HG02870 (cell line): ENCODE measurements at regions not wholly inside any gene's neighbourhood (a gene's known extent, or its start where the extent isn't known, plus 50 kb on each side); places are given as distances from the start of the nearest gene placed in this dataset.

ENCODE experiments used
- ATAC-seq: cut with Tn5 transposase; IDR thresholded peaks from one replicate; pipeline ENCODE4 v1.9.1; 2021; ENCODE audit warnings: mild to moderate bottlenecking, moderate library complexity; ENCODE audit not compliant: unreplicated experiment

DNA sequence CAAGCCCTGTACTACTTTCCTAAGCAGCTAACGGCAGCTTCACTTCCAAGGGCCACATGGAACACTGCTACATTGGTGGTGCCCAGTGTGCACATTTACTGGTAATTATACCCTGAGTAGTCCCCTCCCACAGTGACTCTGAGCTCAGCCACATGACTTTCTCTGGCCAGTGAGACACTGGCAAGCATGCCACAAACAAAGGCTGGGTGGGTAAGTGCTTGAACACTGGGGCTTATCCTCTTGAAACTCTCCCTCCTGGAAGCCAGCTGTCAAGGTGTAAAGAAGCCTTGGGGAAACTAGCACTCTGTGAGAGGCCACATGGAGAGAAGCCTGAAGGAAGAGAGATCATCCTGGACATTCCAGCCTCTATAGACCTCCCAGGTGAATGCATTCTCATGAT is 54.4 kb upstream of the DRD2 start:
- no peak for ATAC-seq

DNA sequence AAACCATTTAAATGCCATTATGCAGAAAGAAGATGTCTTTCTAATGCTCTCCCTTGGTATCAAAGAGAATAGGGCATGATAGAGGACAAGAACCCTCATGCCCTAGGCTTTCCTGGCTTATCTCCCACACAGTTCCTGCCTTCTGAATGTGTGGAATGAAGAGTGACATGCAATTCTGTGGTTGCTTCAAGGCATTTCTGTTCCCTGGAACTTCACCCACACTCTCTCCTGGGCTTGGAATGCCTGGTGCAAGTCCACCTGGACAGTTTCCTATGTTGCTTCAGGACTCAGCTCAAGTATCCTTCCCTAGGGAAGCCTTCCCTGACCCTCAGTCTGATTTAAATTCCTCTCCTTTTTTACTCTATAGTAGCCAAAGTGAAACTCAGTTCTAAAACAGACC is 53.8 kb upstream of the DRD2 start:
- ATAC-seq = no peak

DNA sequence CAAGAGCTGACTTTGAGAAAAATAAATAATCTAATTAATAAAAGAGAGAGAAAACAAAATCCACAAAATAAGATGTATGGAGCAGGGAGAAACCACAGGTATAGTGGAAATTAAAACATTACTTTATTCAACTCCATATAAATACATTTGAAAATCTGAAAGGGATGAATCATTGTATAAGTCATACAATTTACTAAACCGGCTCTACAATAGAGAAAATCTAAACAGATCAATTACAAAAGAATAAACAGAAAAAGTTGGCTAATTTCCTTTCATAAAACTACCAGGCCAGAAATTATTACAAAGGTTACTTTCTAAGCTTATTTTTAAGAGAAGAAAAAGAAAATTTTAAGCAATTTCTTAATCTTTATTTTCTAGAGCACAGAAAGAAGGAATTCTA is 51.3 kb upstream of the DRD2 start:
- ATAC-seq = no peak
